ENCODE measurements at regions not wholly inside any gene's neighbourhood (a gene's known extent, or its start where the extent isn't known, plus 50 kb on each side); places are given as distances from the start of the nearest gene placed in this dataset.
"Not testable (repeated sequence)": the region's sequence is repeated elsewhere in the genome, so short reads cannot be mapped to it uniquely, and the experiment has no call there.

GRCh38 chr5:85392309-85392708 is 1007.6 kb upstream of the EDIL3 start:
- TF ChIP-seq CTCF, EZH2phosphoT487, EZH2 (IDR thresholded peaks at IDR 0.05): not testable (repeated sequence)

Measured in neural progenitor cell (in vitro differentiated cells).